AG04449 (cell line): ENCODE measurements at regions not wholly inside any gene's neighbourhood (a gene's known extent, or its start where the extent isn't known, plus 50 kb on each side); places are given as distances from the start of the nearest gene placed in this dataset.

Experiments
- CTCF ChIA-PET: fragments of 350-600 bp; formaldehyde crosslinking; extraction: SDS; loops from one replicate; lab custom pipeline; 2021; ENCODE audit warnings: antibody characterized with exemption; lab: Yijun Ruan, JAX
- POLR2A ChIA-PET: fragments of 400-600, 350-600 bp; formaldehyde crosslinking; extraction: SDS; loops from one replicate; lab custom pipeline; 2020; ENCODE audit warnings: antibody characterized with exemption, inconsistent platforms; lab: Yijun Ruan, JAX
- DNase-seq: peaks from one replicate; pipeline ENCODE4 v3.0.0-alpha.2; 2010; ENCODE audit warnings: low read depth, low spot score
- H3K4me3 ChIP-seq: 2 replicates; pipeline ENCODE4 v1.5.1; 2011; ENCODE audit warnings: low read depth, mild to moderate bottlenecking, control low read depth, low read length
- CTCF ChIP-seq: IDR thresholded peaks from one replicate; pipeline ENCODE4 v1.5.1; 2011; ENCODE audit warnings: mild to moderate bottlenecking, moderate library complexity, low read length, control low read depth, inconsistent platforms; ENCODE audit not compliant: insufficient read depth; ENCODE audit errors: missing control alignments

- CTCF ChIA-PET, result interaction anchor here (0.7 kb wide), 1 partner anchor 19 kb away, joined by 3 read pairs; no protein-coding TSS in a partner anchor
- H3K4me3 ChIP-seq, result no peak overlapping the region
- TF ChIP-seq CTCF, result no peak
- POLR2A ChIA-PET, result no interaction called here
- no peak for DNase-seq
These were observed 657.1 kb upstream of the BOD1L1 start for GRCh38 chr4:14284578-14284977.

- no peak for TF ChIP-seq CTCF
- CTCF ChIA-PET, result no interaction called here
- POLR2A ChIA-PET, result no interaction called here
- no peak for DNase-seq
- H3K4me3 ChIP-seq, result no peak overlapping the region
These were observed 662.2 kb upstream of the BOD1L1 start for GRCh38 chr4:14289708-14290107.

GRCh38 chr4:14293582-14293981 lies 666.1 kb upstream of the BOD1L1 start:
- ChIA-PET CTCF (no interaction called here), POLR2A (no interaction called here)
- TF ChIP-seq CTCF, result no peak
- no peak overlapping the region for H3K4me3 ChIP-seq
- DNase-seq, result no peak

- CTCF ChIA-PET, result no interaction called here
- POLR2A ChIA-PET, result no interaction called here
- no peak overlapping the region for H3K4me3 ChIP-seq
- TF ChIP-seq CTCF, result no peak
- DNase-seq, result no peak
These were observed 667.1 kb upstream of the BOD1L1 start for GRCh38 chr4:14294611-14295010.

GRCh38 chr4:14299166-14299565 lies 671.6 kb upstream of the BOD1L1 start:
- no peak overlapping the region for H3K4me3 ChIP-seq
- ChIA-PET POLR2A (no interaction called here), CTCF (no interaction called here)
- TF ChIP-seq CTCF, result no peak
- no peak for DNase-seq

GRCh38 chr4:14302021-14302420 lies 674.5 kb upstream of the BOD1L1 start:
- POLR2A ChIA-PET, result no interaction called here
- no peak for DNase-seq
- TF ChIP-seq CTCF, result no peak
- no peak overlapping the region for H3K4me3 ChIP-seq
- CTCF ChIA-PET, result no interaction called here
